Upper lobe of left lung (tissue), 4 donors: ENCODE measurements at regions not wholly inside any gene's neighbourhood (a gene's known extent, or its start where the extent isn't known, plus 50 kb on each side); places are given as distances from the start of the nearest gene placed in this dataset.

ENCODE experiments used
- CTCF ChIP-seq, 6 experiments: fragments of 450-650 bp in 4 of 6; fragments of 200-600 bp in 2 of 6; sonication (generic) in 2 of 6; IDR thresholded peaks; one replicate each; pipeline ENCODE4 v1.5.1; 2016 to 2019; ENCODE audit warnings: antibody characterized with exemption in 6 of 6
- POLR2AphosphoS5 ChIP-seq, 2 donors: sonication (generic); formaldehyde crosslinking; IDR thresholded peaks; one replicate each; pipeline ENCODE4 v1.5.1; 2017; ENCODE audit warnings: antibody characterized with exemption in 2 of 2

- TF ChIP-seq CTCF (IDR thresholded peaks at IDR 0.05) (no peak), POLR2AphosphoS5 (IDR thresholded peaks at IDR 0.05) (no peak)
These were observed 395.8 kb upstream of the MIR17HG start for GRCh38 chr13:90951663-90952062.
